Urinary bladder (tissue), 3 donors: ENCODE measurements at regions not wholly inside any gene's neighbourhood (a gene's known extent, or its start where the extent isn't known, plus 50 kb on each side); places are given as distances from the start of the nearest gene placed in this dataset.

Experiments
- DNase-seq: peaks from one replicate; pipeline ENCODE4 v3.0.0-alpha.2; 2015; ENCODE audit errors: extremely low spot score
- H3K27ac ChIP-seq: one replicate; pipeline ENCODE4 v1.5.1; 2013; ENCODE audit warnings: low read depth, mild to moderate bottlenecking, moderate library complexity
- H3K36me3 ChIP-seq: one replicate; pipeline ENCODE4 v1.6.1; 2013; ENCODE audit warnings: mild to moderate bottlenecking, moderate library complexity; ENCODE audit not compliant: insufficient read depth
- H3K4me1 ChIP-seq: one replicate; pipeline ENCODE4 v1.6.1; 2013; ENCODE audit warnings: mild to moderate bottlenecking, moderate library complexity; ENCODE audit not compliant: insufficient read depth
- H3K4me3 ChIP-seq: one replicate; pipeline ENCODE4 v1.5.1; 2013; ENCODE audit warnings: low read depth, low read length
- WGBS: extraction: QIAGEN DNeasy Blood & Tissue Kit; methylation state at CpG from one replicate; pipeline ENCODE4 v1.1.7; 2013; 5-methylcytosine and 5-hydroxymethylcytosine counted together
- donor health status: healthy with polysubstance abuse.
- donor health status: healthy.

DNA sequence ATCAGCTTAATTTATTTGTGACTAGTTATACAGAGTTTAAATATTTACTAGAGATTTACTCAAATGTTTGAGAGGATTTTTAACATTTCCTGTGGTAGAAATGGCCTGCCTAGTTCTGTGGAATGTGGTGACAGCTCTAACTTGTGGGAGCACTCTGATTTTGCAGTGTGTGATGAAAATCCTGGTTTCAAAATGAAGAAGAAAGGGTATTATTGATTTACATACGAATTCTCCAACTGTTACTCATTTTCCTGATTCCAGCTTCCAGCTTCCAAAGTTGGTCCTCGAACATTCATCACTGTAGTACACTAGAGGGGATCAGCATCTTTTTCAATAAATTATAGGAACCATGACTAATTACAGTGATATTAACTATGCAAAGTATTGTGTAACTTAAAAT, 462.7 kb upstream of the PKN2 start:
- Histone ChIP-seq H3K4me1 (no peaks in the 10 kb centered on the region), H3K36me3 (no peaks in the 10 kb centered on the region), H3K4me3 (no peak overlapping the region), H3K27ac (no peak overlapping the region)
- DNase-seq, result no peak
- WGBS, result 73% methylated on average over 2 of the region's 2 CpGs

DNA sequence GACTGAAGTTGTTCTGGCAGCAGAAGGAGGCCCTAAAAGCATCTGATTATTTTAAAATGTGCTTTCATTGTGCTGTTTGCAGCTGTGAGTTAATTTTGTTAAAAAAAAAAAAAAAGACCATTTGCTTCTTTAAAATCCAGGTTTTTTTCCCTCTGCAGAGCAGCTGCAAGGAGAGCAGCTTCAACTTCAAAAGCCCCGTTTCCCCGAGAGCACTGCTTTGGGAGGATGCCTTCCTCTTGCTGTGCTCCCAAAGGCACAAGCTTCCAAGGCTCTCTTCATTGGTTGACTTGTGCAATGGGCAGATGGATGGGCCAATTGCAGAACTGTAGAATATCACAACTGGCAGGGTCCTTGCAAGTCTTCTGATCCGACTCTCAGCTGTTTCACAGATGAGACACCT, 459.2 kb upstream of the PKN2 start:
- no peaks in the 10 kb centered on the region for H3K36me3 ChIP-seq
- no peak overlapping the region for H3K27ac ChIP-seq
- H3K4me3 ChIP-seq, result no peak overlapping the region
- 88% methylated on average over 3 of the region's 3 CpGs for WGBS
- no peak for DNase-seq
- H3K4me1 ChIP-seq, result no peaks in the 10 kb centered on the region

DNA sequence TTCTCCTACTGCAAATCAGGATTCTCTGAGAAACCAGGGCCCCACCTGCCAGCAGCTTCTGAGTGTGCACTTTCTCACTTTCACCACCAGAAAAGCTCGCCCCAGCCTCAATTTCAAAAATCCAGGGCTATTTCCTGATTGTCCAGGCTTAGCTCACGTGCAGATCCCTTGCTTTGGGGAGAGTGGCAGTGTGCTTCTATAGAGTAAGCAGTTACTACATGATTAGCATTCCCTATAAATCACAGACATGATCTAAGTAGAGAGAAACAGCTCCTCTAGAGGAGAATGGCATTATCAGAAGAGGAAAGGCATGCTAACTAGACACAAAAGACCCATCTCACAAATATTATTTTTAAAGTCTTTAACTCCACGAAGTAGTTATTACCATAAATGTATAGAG, 456.0 kb upstream of the PKN2 start:
- H3K27ac ChIP-seq, result no peak overlapping the region
- H3K36me3 ChIP-seq, result no peaks in the 10 kb centered on the region
- WGBS, result 45% methylated on average over 3 of the region's 3 CpGs
- H3K4me1 ChIP-seq, result no peaks in the 10 kb centered on the region
- no peak overlapping the region for H3K4me3 ChIP-seq
- no peak for DNase-seq

DNA sequence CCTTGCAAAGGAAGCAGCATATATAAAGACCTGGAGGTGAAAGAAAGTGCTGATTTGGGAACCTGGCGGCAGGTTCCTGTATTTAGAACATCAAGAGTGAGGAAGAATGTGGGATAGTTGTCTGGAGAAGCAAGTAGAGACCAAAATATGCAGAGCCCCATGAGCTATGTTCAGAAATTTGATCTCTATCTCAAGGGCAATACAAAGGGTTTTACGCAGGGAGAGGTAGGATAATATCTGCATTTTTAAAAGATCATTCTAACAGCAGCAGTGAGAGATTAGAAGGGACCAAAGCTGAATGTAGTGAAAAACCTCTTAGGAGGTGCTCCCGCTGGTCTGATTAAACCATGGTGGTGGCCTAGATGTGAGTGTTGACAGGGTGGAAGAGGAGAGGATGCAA, 453.9 kb upstream of the PKN2 start:
- no peaks in the 10 kb centered on the region for H3K4me1 ChIP-seq
- H3K36me3 ChIP-seq, result no peaks in the 10 kb centered on the region
- H3K27ac ChIP-seq, result no peak overlapping the region
- H3K4me3 ChIP-seq, result no peak overlapping the region
- 89% methylated on average over 3 of the region's 3 CpGs for WGBS
- DNase-seq, result no peak

- H3K4me3 ChIP-seq, result no peak overlapping the region
- H3K4me1 ChIP-seq, result no peaks in the 10 kb centered on the region
- peak; percentile 29 for DNase-seq
- WGBS, result 50% methylated on average over 3 of the region's 3 CpGs
- H3K36me3 ChIP-seq, result no peaks in the 10 kb centered on the region
- no peak overlapping the region for H3K27ac ChIP-seq
These were observed 447.0 kb upstream of the PKN2 start for GRCh38 chr1:88237058-88237457.

- no peak overlapping the region for H3K4me3 ChIP-seq
- H3K36me3 ChIP-seq, result no peaks in the 10 kb centered on the region
- no peaks in the 10 kb centered on the region for H3K4me1 ChIP-seq
- 65% methylated on average over 1 of the region's 1 CpG for WGBS
- no peak for DNase-seq
- H3K27ac ChIP-seq, result no peak overlapping the region
These were observed 444.9 kb upstream of the PKN2 start for GRCh38 chr1:88239205-88239604.

DNA sequence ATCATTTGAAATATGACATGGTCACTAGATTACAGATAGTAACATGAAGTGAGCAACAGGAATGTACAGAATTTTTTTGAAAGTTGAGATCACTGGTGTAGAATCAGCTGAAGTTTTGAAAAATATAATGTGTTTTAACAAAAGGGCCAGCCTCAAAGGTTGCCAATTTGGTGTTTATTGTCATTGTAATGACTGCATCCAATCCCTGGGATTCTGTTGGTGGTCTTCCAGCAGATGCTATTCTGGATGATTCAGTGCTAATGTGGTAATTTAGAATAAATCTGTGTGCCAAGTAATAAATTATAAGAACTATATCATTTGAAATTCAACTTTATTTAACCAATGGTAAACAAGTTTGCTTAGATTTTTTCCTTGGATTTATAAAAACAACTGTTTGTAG, 436.4 kb upstream of the PKN2 start:
- H3K4me1 ChIP-seq, result no peaks in the 10 kb centered on the region
- DNase-seq, result no peak

DNA sequence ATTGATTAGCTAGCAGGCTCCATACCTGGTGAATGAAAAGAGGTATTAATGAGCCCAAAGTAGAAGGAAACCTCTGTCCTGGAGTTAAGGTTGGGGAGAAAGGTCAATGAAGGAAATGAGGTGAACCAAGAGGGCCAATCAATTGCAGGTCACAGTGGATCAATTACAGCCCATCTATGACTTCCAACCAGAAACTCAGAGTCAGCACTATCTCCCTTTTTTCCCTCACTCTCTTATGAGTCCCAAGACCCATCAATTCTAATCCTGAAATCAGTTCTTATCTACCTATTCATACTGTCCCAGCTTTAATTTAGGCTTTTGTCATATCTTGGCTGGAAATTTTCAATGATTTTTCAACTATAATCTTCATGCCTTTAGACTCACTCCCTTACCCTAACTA, 433.2 kb upstream of the PKN2 start:
- no peak overlapping the region for H3K27ac ChIP-seq
- DNase-seq, result no peak
- no peak overlapping the region for H3K4me3 ChIP-seq
- H3K4me1 ChIP-seq, result no peaks in the 10 kb centered on the region
- no peaks in the 10 kb centered on the region for H3K36me3 ChIP-seq

More for the DNA sequence above, 436.4 kb upstream of the PKN2 start:
- no peaks in the 10 kb centered on the region for H3K36me3 ChIP-seq
- no peak overlapping the region for H3K4me3 ChIP-seq
- H3K27ac ChIP-seq, result no peak overlapping the region

- Histone ChIP-seq H3K27ac (no peak overlapping the region), H3K4me3 (no peak overlapping the region), H3K36me3 (no peaks in the 10 kb centered on the region), H3K4me1 (no peaks in the 10 kb centered on the region)
- no peak for DNase-seq
These were observed 431.3 kb upstream of the PKN2 start for GRCh38 chr1:88252745-88253144.

DNA sequence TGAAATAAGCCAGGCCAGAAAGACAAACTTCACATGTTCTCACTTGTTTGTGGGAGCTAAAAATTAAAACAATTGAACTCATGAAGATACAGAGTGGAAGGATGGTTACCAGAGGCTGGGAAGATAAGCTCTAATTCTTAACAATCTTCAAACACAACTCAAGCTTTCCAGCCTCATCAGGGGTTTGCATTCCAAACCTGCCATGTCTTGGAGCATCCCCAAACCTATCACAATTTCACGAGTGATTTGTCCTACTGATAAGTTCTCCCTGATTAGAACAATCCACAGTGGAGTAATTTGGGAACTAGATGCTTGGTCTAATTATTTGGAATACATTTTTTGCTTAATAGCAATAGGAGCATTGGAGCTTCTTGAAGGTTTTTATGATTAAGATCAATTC, 418.5 kb upstream of the PKN2 start:
- DNase-seq, result no peak
- no peak overlapping the region for H3K4me3 ChIP-seq
- no peaks in the 10 kb centered on the region for H3K4me1 ChIP-seq
- H3K36me3 ChIP-seq, result no peaks in the 10 kb centered on the region
- no peak overlapping the region for H3K27ac ChIP-seq
- 26% methylated on average over 1 of the region's 1 CpG for WGBS

DNA sequence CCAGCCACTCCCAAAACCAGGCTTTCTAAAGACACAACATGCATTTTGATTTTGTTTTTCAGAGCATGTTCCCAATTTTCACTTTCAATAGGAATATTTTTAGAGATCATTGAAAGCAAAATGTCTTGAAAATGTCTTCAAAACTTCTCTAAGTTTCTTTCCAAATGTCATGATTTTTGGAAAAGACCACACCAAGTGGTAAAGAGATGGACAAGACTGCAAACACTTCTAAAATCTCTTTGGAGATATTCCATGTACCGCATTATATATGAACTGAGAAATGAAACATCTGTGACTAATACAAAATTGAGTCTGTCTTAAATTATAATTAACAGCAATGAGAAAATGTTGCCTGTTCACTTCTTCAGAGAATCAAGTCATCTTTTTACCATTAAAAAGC, 418.0 kb upstream of the PKN2 start:
- DNase-seq, result no peak
- H3K27ac ChIP-seq, result no peak overlapping the region
- no peaks in the 10 kb centered on the region for H3K4me1 ChIP-seq
- WGBS, result 75% methylated on average over 1 of the region's 1 CpG
- H3K36me3 ChIP-seq, result no peaks in the 10 kb centered on the region
- H3K4me3 ChIP-seq, result no peak overlapping the region

DNA sequence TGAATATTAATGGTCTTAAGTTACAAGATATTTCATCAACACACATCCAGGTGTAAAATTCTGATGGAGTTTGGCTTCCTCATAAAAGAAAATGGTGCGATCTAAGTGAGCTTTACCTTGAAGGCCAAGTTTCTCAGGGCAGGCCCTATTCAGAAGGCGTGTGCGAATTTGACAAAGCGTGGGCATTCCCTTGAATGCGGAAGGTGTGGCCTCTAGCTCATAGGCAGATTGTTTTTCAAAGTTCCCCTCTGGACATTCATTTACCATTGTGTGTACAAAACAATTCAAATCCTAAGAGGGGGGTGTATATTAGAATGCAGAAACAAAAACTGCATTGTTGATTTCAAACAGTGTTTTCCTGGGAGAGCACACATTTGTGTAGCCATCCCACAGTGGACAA, 411.9 kb upstream of the PKN2 start:
- Histone ChIP-seq H3K4me3 (no peak overlapping the region), H3K27ac (no peak overlapping the region), H3K4me1 (no peaks in the 10 kb centered on the region), H3K36me3 (no peaks in the 10 kb centered on the region)
- 97% methylated on average over 5 of the region's 5 CpGs for WGBS
- no peak for DNase-seq

DNA sequence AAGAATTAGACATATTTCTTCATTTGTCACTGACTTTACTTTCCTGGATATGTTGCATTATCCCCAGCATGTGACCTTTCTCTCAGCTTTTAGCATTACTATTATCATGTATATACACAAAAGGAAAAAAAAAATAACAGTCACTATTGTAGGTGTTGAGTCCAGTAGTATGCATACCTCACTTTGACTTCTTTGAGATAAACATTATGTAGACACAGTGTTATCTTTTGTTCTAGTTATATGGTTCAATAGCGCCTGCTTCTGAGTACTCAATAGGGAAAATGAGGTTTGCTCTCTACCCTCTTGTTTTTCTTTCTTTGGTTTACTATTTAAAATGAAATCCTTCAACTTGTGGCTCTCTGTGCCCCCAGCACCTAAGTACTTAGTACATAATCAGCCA, 409.6 kb upstream of the PKN2 start:
- Histone ChIP-seq H3K4me3 (no peak overlapping the region), H3K36me3 (no peaks in the 10 kb centered on the region), H3K27ac (no peak overlapping the region), H3K4me1 (no peaks in the 10 kb centered on the region)
- DNase-seq, result no peak
- 97% methylated on average over 1 of the region's 1 CpG for WGBS

DNA sequence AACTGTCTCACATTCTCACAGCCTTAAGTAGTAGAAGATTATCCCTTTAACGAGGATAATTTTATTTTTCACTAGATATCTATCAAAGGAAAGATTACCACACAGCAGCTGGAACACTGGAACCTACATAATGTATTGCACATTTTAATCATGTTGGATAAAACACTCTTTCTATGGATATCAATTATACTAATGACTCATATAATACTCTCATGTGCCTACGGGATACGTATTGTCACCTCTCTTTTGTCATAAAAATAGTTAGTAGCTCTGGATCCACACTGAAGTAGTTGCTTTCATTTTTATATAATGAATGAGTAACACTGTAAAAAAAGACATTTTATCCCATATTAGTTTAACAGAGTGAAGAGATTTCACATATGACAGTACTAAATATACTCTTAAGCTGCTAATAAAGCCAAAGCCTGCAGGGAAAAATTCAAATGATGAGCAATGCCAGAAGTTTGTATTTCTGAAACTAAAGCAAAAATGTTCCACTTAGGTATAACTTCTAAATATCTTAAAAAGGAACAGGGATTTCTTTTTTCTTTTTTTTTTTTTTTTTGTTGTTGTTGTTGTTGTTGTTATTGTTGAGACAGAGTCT, 408.7 kb upstream of the PKN2 start:
- 80% methylated on average over 3 of the region's 3 CpGs for WGBS
- no peaks in the 10 kb centered on the region for H3K36me3 ChIP-seq
- H3K27ac ChIP-seq, result no peak overlapping the region
- DNase-seq, result no peak
- H3K4me3 ChIP-seq, result no peak overlapping the region
- H3K4me1 ChIP-seq, result no peaks in the 10 kb centered on the region

DNA sequence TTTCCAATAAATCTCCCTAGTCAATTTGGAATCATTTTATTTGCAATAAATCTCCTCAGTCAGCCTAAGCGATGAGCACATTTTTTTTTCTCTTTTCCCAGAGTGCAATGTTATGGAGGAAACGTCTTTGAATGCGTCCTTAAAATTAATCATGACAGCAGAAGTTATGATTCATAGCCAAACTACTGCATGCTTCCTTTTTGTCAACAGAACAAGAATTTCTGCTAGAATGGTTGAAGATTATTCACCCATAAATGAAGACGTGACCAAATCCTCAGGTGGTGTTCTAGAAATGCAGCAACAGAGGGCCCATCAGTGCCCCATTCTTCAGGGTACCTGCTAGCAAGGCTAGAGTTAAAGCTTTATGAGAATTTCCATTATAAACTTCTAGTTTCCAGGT, 407.9 kb upstream of the PKN2 start:
- no peaks in the 10 kb centered on the region for H3K4me1 ChIP-seq
- H3K27ac ChIP-seq, result no peak overlapping the region
- WGBS, result 19% methylated on average over 4 of the region's 4 CpGs
- no peak for DNase-seq
- H3K4me3 ChIP-seq, result no peak overlapping the region
- no peaks in the 10 kb centered on the region for H3K36me3 ChIP-seq
